ENCODE measurements at regions not wholly inside any gene's neighbourhood (a gene's known extent, or its start where the extent isn't known, plus 50 kb on each side); places are given as distances from the start of the nearest gene placed in this dataset.
A peak's percentile ranks its signal among the peaks of the same experiment; 100 is the strongest.
"Not testable (repeated sequence)": the region's sequence is repeated elsewhere in the genome, so short reads cannot be mapped to it uniquely, and the experiment has no call there.

DNA sequence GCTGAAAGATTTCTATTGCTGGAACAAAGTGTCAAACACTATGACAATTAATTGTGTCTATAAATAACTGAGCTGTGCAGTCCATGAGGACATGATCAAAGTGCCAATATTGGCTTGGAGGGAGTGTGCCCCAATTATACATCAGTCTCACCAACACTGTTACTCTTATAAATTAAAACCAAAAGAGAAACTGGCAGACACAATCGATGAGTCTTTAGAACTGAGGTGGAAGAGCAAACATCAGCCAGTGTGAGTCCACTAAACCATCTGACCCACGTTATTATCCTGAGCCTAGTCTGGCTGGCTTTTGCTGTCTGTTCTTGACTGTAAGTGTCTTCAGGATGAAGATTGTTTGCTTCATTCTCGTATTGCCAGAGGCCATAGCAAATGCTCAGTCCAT lies 98.9 kb downstream of the OLIG3 start:
- DNase-seq = no peak

DNA sequence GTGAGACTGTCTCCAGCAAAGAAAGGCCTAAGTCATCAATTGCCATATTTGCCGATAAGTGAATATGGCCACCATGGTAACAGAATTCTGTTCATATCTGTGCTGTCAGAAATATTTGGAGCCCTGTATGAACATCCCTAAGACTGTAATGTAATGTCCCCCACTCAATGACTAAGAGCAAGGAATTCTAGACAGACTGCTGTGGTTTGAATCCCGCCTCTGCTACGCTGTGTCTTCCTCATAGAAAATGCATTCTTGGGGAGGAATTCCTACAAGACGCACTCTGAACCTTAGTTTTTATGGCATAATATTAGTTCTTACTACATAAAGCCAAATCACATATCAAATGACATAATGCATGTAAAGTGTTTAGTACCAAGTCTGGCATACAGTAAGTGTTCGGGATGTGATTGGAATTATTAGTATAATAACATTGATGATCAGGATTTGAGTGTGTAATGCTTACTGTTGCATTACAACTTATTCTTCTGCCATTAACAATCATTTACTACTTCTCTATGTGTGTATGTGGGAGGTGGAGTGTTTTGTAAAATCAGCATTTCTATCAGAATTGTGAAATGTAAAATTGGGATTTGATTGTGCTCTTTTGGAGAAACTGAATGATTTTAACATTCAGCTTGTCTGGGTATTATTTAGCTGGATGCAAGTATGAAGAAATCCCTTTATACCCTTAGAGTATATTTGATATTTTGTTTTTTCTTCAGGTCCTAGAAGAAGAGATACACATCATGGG lies 103.0 kb downstream of the OLIG3 start:
- DNase-seq = no peak

DNA sequence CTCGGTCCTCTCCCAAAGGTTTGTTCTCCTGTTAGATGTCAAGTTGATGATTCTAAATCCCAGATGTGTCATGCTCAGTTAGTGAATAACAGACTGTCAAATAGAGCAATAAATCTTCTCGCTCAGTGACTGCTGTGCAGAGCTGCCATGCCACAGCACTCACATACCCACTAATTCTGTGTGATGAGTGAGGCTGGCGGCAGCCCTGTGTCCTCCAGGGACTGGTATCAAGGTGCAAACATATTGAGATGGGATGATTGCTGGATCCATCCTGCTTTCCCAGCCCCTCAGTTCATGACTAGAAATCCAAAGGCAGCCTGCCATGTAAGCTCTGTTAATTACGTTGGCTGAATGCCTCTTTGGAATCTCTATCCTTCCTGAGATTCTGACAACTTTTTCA lies 103.9 kb downstream of the OLIG3 start:
- no peak for DNase-seq

DNA sequence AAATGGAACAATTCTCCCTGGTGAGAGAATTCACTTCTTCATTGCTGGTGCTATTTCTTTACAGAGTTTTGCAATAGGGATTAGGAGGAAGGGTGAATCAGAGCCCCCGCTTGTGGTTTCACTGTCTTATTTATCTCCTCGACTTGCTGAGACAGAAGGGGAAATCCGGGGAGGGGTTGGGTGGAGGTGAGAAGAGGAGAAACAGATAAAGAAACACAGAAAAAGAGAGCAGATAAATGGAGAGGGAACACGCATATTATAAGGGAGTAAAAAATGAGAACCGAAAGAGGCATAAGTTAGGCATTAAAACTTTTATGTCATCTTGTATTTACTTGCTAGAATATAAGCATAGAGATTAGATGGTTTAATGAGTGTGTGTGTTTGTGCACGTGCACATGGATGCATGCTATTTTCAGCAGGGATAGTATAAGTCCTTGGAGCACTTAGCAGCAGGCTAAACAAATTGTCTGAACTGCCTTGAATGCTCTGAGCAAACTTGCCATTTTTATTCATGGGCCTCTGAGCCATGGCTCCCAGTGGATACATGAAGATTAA lies 105.0 kb downstream of the OLIG3 start:
- no peak for DNase-seq

DNA sequence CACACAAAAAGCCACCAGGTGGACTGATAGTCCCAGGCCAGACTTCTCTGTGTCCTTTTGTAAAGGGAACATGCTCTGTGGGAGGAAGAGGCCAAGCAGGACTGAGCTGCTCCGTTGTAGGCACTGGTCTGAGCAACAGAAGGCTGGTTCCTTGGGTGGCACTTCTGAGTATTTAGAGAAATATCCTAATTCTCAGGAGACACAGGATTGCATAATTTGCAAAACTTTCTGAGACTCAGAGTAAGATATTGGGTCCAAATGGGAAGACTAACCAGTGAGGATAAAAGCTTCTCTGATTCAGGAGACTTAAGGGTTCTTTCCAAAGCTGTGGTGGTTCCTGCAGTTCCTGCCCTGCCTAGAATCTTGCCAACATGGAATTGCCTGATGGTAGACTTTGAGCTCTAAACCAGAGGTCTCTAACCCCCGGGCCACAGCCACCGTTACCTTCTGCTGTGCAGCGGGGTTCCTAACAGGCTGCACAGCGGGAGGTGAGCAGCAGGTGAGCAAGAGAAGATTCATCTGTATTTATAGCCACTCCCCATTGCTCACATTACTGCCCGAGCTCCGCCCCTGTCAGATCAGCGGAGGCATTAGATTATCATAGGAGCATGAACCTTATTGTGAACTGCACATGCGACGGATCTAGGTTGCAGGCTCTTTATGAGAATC lies 107.0 kb downstream of the OLIG3 start:
- DNase-seq = peak; percentile 5

DNA sequence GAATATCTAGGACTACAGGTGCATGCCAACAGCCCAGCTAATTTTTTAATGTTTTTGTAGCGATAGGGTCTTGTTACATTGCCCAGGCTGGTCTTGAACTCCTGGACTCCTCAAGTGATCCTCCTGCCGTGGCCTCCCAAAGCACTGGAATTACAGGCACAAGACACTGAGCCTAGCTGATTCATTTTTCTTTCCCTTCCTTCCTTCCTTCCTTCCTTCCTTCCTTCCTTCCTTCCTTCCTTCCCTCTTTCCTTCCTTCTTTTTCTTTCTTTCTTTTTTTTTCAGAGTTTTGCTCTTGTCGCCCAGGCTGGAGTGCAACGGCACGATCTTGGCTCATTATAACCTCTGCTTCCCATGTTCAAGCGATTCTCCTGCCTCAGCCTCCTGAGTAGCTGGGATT lies 110.9 kb downstream of the OLIG3 start:
- not testable (repeated sequence) for DNase-seq

DNA sequence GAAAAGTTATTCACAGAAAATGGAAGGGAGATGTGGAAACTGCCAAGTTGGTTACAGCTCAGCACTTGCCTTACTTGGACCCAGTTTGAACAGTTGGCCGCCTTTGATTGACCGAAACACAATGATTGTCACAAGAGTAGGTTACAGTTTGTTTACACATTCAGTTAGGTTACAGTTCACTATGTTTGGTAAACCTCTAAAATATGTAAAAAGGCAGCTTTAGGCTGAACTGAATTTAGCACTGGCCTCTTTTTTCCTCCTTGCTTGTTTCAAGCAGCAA lies 116.2 kb downstream of the OLIG3 start:
- no peak for DNase-seq

DNA sequence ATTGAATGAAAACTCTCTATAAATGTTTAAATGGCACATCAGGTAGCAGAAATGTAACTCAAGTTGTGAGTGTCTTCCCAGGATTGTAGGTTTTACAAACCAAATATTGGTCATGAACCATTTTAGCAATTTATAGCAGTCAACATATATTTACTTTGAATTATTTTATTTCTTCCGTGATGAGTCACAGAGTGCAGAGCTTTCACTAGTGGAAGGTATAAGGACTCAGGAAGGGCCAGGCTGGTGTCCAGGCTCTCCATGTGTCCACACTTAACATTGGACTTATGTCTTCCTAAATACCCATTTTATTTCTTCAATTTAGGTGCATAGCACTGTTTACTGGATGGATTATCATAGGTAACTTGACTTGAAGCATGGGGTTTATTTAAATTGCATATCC lies 120.9 kb downstream of the OLIG3 start:
- DNase-seq = no peak

DNA sequence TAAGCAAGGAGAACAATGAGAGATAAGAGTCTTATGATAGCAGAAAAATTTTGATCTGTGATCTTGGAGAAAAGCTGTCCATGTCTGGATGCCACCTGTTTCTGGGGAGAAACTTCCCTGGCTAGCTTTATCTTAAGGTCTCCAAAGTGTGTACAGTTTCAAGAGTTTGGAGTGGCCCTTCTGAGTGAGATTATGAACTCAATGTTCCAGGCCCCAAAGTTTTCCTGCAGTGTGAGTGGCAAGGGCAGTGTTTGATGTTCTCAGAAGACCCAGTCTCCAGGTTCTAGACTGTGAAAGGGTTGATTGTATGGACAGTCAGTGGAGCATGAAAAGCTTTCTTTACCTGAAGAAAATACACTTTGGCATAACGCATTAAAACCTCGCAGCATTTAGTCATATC lies 121.7 kb downstream of the OLIG3 start:
- no peak for DNase-seq

DNA sequence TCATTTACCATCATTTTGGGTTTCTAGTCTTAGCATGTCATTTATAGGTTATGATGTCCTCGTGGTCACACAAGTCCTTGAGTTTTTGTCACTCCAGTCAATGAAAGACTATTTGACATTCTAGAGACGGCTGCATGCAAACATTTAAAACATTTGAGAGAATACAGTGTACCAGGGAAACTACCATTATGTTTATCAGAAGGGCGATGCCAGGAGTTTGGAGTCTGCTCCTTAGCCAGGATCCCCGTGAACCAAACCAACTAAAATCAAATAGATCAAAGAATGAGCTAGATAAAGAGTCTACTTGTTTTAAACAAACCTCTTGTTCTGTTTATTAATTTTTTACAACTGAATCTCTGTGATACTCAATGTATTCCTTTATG lies 122.6 kb downstream of the OLIG3 start:
- DNase-seq = no peak

DNA sequence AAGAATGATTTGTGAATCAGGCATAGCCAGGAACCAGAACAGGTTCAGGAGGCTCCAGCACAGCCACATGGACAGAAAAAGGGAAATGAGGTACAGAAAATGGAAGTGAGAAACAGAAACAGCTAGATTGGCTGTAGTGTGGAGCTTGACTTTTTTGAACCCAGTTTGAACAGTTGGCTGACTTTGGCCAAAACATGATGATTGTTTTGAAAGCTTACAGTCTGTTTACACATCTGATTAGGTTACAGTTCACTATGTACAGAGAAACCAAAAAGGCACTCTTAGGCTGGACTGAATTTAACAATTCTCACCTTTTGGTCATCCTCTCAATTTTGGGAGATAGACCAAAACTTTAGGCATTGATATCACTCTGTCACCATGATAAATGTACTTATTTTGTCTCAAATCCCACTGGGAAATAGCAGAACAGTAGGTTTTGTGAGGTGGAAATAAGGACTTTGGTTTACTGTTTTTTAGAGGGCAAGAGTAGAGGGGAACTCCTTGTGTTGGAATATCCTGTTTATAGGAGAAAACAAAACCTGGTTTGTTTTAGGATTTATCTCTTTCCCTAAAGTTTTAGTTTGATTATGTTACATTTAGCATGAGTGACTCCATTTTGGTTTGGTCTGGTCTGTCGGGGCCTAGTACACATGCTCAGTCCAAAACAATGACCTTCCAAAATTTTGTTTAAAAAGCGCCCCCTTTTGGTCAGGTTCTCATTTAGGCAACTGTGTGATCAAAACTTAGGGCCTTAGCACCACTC lies 123.1 kb downstream of the OLIG3 start:
- no peak for DNase-seq

DNA sequence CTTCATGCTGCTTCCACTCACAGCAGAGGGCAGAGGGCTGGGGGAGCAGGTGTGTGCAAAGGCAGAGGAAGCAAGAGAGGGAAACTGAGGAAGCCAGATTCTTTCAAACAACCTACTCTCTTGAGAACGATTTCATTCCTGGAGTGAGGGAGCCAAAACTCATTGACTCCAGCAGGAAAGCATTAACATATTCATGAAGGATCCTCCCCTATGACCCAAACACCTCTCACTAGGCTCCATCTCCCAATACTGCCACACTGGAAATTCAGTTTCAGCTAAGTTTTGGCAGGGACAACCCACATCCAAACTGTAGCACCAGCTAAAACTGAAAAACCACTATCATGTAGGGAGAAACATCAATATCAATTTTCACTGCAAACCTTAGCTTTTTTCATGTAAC lies 125.1 kb downstream of the OLIG3 start:
- DNase-seq = no peak

DNA sequence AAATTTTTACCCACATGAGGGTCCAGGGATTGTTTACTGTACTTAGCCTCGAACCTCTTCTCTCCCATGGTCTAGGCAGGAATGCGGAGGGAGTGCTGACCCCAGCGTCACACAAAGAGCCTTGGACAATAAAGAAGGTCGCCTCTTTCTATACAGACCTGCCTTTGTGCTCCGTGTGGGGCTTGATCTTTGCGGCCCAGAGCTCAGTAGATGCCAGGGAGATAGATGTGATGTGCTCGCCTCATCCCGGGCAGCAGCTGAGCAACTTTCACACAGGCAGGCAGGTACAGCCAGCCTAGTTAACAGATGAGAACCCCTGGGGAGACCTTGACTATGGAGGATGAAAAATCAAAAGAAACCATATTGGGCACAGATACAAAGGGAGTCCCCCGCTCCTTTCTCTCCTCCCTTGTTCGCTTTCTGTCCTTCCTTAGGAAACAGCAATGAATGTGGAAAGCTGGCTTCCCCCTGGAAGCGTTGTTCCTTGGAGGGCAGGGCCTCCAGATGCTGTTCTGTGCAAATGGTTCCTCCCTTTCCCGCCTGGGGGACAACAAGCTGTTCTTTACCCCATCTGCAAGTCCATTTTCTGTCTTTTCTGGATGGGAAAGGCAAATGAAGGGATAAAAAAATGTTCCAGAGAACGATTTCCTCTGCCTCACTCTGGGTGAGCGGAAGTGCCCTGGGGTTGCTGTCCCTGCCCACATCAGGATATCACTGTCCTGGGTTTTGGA lies 128.3 kb downstream of the OLIG3 start:
- DNase-seq = no peak

DNA sequence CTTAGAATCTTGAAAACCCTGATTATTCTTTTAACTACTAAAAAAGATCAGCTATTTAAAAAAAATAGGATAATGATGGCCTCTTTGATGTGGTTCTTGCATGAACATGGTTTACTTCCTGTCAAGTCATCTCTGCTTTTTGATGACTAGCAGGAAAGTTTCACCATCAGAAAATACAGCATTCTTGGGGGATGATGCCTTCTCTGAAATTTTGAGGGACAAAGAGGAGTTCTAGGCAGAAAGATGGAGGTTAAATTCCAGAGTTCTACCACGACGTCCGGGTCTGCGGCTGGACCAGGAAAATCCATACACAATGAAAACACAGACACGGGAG lies 130.4 kb downstream of the OLIG3 start:
- no peak for DNase-seq

DNA sequence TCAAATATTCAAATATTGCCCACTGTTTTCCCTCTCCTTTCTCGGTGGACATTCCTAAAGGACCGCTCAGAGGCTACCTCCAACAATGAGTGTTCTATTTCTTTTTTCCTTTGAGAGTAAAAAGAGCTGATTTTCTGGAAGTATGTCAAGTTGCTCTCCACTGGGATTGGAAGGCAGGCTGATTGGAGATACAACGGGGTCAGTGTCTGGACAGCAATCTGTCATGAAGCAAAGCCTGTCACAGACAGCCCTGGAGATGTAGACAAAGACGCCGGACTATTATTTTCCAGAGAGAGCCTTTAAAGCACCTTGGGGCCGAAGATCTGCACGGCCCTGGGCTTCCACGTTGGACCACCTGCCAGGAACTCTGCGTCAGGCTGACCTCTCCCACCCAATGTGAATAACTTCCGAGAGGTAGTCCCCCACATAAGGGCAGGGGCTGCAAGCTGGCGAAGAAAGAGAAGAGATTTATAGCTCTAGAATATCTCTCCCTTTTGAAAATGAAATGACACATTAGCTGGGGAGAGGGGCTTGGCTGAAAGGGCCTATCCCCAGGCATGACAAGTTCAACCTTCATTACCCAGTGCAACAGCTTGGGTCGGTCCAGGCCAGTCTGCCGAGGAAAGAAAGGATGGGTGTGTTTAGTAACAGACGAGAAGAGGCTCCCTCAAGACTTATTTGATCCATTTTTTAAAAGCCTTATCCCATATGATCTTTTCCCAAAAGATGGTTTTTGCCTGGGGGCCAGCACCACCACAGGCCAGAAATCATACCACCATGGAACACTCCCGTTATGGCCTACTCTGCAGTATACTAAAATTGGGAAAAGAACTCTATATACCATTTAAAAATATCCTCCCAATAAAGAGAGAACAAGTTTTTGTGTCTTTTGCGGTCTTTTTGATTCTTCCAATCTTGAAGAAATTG lies 131.1 kb downstream of the OLIG3 start:
- no peak for DNase-seq

DNA sequence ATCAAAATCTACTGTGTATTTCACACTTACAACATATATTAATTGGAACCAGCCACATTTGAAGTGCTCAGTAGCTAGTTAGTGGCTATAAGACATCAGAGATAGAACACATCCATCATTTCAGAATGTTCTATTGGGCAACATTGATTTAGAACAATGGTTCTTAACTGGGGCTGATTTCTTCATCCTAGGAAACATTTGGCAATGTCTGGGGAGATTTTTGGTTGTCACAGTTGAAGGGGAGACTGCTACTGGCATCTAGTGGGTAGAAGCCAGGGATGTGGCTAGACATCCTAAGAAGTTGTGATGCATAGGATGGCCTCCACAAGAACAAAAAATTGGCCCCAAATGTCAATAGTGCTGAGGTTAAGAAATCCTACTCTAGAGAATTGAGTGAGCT lies 132.5 kb downstream of the OLIG3 start:
- DNase-seq = no peak

DNA sequence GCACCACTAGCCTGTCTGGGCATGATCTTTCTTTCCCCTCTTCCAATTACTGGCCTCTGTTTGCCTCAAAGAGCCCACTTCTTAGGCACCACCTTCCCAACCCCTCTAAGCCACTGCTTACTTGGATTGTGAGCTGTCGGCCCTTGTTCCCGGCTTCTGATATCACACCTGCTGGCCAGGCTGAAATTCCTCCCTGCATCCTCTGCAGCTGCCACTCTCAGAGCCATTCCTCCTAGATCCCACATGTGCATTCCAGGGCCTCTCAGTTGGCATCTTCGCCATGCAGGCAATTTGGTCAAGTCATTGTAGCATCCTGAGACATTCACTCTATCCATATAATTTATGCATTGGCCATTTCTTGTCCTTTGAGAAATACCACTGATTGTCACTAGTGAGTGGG lies 135.9 kb downstream of the OLIG3 start:
- DNase-seq = no peak

DNA sequence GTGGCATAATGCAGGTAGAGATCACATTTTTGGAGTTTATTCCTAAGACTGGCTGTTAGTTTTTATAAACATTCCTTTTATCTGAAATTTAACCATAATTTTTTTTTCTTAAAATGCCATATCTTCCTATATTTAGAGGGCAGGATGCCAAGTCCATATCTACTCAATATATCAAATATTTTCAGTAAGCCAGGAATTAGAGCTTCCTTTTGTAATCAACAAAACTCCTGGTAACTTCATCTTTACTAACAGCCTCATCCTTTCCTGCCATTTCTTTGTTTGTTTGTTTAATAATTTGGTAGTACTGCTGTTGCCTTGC lies 136.3 kb downstream of the OLIG3 start:
- DNase-seq = no peak

DNA sequence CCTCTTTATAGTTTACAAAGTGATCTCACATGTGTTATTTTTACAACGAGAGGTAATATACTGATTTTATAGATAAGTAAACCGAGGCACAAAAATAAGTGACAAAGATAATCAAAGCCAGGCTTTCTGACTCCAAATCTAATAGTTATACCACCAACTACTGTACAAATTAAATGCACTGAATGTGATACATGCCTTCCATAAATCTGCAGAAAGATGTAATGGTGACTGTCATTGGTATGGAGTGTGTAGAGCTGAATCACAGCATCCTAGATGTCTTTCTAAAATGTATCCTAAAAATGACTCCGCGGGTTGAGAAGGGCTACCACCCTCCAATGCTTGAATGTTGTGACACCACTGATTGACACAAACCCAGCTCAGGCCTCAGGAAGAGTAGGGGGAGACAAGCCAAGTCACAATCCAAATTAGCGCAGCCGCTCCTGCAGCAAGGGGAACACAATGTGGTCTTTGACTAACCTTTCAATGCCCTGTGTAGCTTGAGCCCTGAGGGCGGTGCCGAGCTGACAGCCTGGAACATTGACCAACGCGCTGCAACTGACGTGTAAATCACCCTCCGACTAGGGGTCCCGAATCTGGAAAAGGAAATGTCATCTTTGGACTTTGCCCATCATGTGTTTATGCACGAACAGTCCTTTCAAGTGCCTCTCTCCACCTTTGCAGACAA lies 136.8 kb downstream of the OLIG3 start:
- no peak for DNase-seq

DNA sequence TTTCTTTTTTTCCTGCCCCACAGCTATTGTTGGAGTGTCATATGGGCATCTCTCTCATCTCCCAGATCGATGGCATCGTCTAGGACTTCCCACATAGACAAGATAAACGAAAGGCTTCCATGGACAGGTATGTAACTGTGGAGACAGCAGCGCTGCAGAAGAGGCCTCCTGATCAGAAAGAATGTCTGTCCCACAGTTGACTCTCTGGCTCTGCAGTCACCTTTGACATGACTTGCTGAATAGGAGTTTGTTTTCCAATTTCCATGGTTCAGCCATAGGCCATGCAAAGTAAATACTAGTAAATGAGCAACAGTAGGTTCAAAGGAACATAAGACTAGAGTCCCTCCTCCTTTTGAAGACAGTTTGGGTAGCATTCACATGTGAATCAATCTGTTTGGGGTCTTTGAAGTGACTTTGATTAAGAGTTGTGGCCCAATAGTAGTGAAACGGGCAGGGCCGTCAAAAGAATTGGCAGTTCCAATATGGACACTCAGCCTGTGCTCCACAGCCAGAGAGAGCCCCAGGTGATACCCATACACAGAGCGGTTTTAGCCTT lies 134.7 kb upstream of the IFNGR1 start:
- no peak for DNase-seq

DNA sequence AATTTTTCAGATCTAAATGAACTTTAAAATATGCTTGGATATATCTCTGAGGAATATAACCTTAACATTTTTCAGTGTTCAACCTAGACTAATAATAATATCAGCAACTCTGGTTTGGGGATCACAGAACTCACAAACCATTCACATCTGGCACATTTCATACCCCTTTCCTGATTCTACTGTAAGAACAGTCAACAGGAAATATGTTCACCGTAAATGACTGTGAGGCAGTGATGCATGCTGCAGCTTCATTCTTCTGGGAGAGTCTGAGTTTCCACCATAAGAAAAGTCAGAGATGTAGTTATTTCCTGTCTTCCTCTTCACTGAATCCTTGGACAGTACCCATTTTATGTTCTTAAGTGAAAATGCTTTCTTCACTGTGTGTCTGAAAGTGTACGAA lies 134.2 kb upstream of the IFNGR1 start:
- no peak for DNase-seq

DNA sequence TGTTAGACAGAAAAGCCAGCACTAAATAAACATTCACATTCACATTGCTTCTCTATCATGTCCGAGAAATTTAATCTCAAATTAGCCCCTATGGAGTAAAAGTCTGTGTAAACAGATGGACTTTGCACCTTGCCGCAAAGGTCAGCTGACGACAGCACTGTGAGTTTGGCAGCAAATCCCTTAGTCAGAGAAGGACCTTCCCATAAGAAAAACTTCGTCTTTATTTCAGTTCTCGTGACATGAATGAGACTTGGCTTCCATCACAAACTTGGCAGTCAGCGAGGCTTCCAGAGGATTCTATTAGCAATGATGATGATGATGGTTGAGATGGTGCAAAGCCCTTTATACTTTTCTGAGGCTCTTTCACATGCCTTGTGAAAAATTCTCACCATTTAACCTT lies 133.7 kb upstream of the IFNGR1 start:
- no peak for DNase-seq

Data from NCI-H526 treated with DMSO at 0.1 percent for 48 hours (cell line).